ENCODE measurements at regions not wholly inside any gene's neighbourhood (a gene's known extent, or its start where the extent isn't known, plus 50 kb on each side); places are given as distances from the start of the nearest gene placed in this dataset.

GRCh38 chr11:106238704-106239360 lies 161.4 kb downstream of the AASDHPPT start (continued):
- TF ChIP-seq REST (IDR thresholded peaks at IDR 0.05; ENCODE audit: low read depth): no peak
- TF ChIP-seq TCF7L2 (IDR thresholded peaks at IDR 0.05; ENCODE audit: borderline replicate concordance, extremely low read depth, insufficient read depth, insufficient read length): no peak
- TF ChIP-seq ZBTB33 (IDR thresholded peaks at IDR 0.05; ENCODE audit: extremely low read depth, insufficient replicate concordance, low read length): no peak
- no peak for TF ChIP-seq POLR2AphosphoS5 (IDR thresholded peaks at IDR 0.05; ENCODE audit: low read depth, low read length)
- no peak for TF ChIP-seq EZH2 (IDR thresholded peaks at IDR 0.05)

GRCh38 chr11:106241601-106242257 lies 164.3 kb downstream of the AASDHPPT start:
- intact Hi-C loops (cut with micrococcal nuclease): no loop called here
- POLR2A ChIA-PET: no interaction called here
- H3K9me3 ChIP-seq (ENCODE audit: control insufficient read depth in 1 of 2, insufficient read depth in 1 of 2, low read depth in 1 of 2, low read length in 2 of 2): no peaks in the 10 kb centered on the region
- TF ChIP-seq CTCF (IDR thresholded peaks at IDR 0.05 in 2 of 3, conservative IDR thresholded peaks at IDR 0.05 in 1 of 3; ENCODE audit: borderline replicate concordance in 1 of 3, insufficient read depth in 1 of 3, low read depth in 2 of 3, low read length in 2 of 3) (no peak), ZBTB33 (IDR thresholded peaks at IDR 0.05; ENCODE audit: extremely low read depth, insufficient replicate concordance, low read length) (no peak), CBX3 (IDR thresholded peaks at IDR 0.05; ENCODE audit: low read depth) (no peak), SIN3A (IDR thresholded peaks at IDR 0.05; ENCODE audit: low read depth) (no peak), RAD21 (IDR thresholded peaks at IDR 0.05; ENCODE audit: low read depth) (no peak), EZH2 (IDR thresholded peaks at IDR 0.05) (no peak), ZFX (IDR thresholded peaks at IDR 0.05) (no peak), ELF1 (IDR thresholded peaks at IDR 0.05; ENCODE audit: borderline replicate concordance, low read depth) (no peak), EGR1 (IDR thresholded peaks at IDR 0.05; ENCODE audit: low read depth) (no peak), EZH2phosphoT487 (IDR thresholded peaks at IDR 0.05; ENCODE audit: borderline replicate concordance) (no peak), TCF7L2 (IDR thresholded peaks at IDR 0.05; ENCODE audit: borderline replicate concordance, extremely low read depth, insufficient read depth, insufficient read length) (no peak)

More at GRCh38 chr11:106241601-106242257, 164.3 kb downstream of the AASDHPPT start:
- Histone ChIP-seq H3K27me3 (ENCODE audit: insufficient read depth, low read length) (no peaks in the 10 kb centered on the region), H3K4me1 (ENCODE audit: control insufficient read depth in 1 of 2, insufficient read depth in 2 of 2, low read length in 2 of 2) (no peaks in the 10 kb centered on the region), H2AFZ (ENCODE audit: low read depth, low read length, poor library complexity, severe bottlenecking) (no peak overlapping the region), H3K79me2 (ENCODE audit: insufficient read depth, low read length) (no peaks in the 10 kb centered on the region), H3K4me2 (ENCODE audit: low read length) (no peak overlapping the region), H3K36me3 (ENCODE audit: control insufficient read depth in 1 of 2, insufficient read depth in 2 of 2, low read length in 2 of 2) (no peaks in the 10 kb centered on the region), H4K20me1 (ENCODE audit: insufficient read depth) (no peaks in the 10 kb centered on the region), H3K4me3 (replicated peaks in 1 of 2; ENCODE audit: low read depth in 1 of 2, low read length in 2 of 2) (no peak overlapping the region), H3K9me2 (ENCODE audit: insufficient read depth) (no peaks in the 10 kb centered on the region), H3K9ac (ENCODE audit: low read length) (no peak overlapping the region), H3K27ac (ENCODE audit: low read depth, low read length) (no peak overlapping the region)
- RAD21 ChIA-PET (ENCODE audit: low non-redundant PET in 1 of 2, low total read pairs in 2 of 2, uncharacterized antibody in 2 of 2, unreplicated experiment in 2 of 2): no interaction called here
- no peak for ATAC-seq
- CTCF ChIA-PET: no interaction called here
- DNase-seq (ENCODE audit: low read depth, low spot score): no peak
- BruUV-seq (replicated peaks): no TSS peak
